ENCODE measurements at regions not wholly inside any gene's neighbourhood (a gene's known extent, or its start where the extent isn't known, plus 50 kb on each side); places are given as distances from the start of the nearest gene placed in this dataset.
"Not testable (repeated sequence)": the region's sequence is repeated elsewhere in the genome, so short reads cannot be mapped to it uniquely, and the experiment has no call there.

- peaks cover 0 to 74% (median 0%) of the 10 kb centered on the region in 4 donors for H3K27me3 ChIP-seq
These were observed 321.6 kb upstream of the SFSWAP start for GRCh38 chr12:131389054-131390013.

GRCh38 chr12:131390412-131391334 lies 320.2 kb upstream of the SFSWAP start:
- intact Hi-C loops (cut with DNase I): no loop called here
- H3K4me3 ChIP-seq: no peak overlapping the region
- 42 to 48% methylated on average over 13 to 17 of the region's 19 CpGs for WGBS, 2 donors

More at GRCh38 chr12:131389054-131390013, 321.6 kb upstream of the SFSWAP start:
- intact Hi-C loops (cut with DNase I): no loop called here
- DNase-seq: no peak
- Histone ChIP-seq H3K9me3 (no peaks in the 10 kb centered on the region), H3K27ac (no peak overlapping the region), H3K4me1 (no peaks in the 10 kb centered on the region), H3K36me3 (no peaks in the 10 kb centered on the region), H3K4me3 (no peak overlapping the region)
- no peak for TF ChIP-seq POLR2A (IDR thresholded peaks at IDR 0.05)
- no peak for TF ChIP-seq CTCF (IDR thresholded peaks at IDR 0.05)
- 81 to 85% methylated on average over 6 to 11 of the region's 11 CpGs for WGBS, 2 donors

DNA sequence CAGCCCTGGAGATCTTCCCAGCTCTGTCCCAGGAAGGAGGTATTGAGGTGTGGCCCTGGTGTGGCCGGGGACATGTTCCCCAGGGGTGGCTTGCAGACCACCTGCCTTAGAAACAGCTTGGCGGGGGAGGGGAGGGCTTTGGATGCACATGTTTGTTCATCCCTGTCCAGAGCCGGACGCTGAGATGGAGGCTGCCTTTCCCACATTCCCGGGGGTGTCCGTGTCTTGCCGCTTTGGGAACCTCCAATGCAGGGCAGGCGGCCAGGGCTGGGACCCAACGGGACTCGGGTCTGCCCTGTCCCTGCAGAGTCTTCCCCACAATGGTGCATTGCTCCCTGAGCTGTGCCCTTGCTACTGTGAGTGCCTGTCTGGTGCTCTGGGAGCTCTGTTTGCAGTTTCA lies 319.5 kb upstream of the SFSWAP start:
- peaks cover 0 to 54% (median 0%) of the 10 kb centered on the region in 4 donors for H3K27me3 ChIP-seq
- H3K4me3 ChIP-seq: no peak overlapping the region
- peaks cover 0 to 2% (median 0%) of the 10 kb centered on the region in 3 donors for H3K9me3 ChIP-seq
- 49 to 100% methylated on average over 1 to 5 of the region's 10 CpGs for WGBS, 2 donors
- no peak for DNase-seq
- intact Hi-C loops (cut with DNase I): no loop called here
- H3K4me1 ChIP-seq: no peaks in the 10 kb centered on the region
- no peak for TF ChIP-seq POLR2A (IDR thresholded peaks at IDR 0.05)
- no peak for TF ChIP-seq CTCF (IDR thresholded peaks at IDR 0.05)
- no peaks in the 10 kb centered on the region for H3K36me3 ChIP-seq
- no peak overlapping the region for H3K27ac ChIP-seq

More at GRCh38 chr12:131390412-131391334, 320.2 kb upstream of the SFSWAP start:
- TF ChIP-seq CTCF (IDR thresholded peaks at IDR 0.05) (no peak), POLR2A (IDR thresholded peaks at IDR 0.05) (no peak)
- Histone ChIP-seq H3K9me3 (no peaks in the 10 kb centered on the region), H3K36me3 (no peaks in the 10 kb centered on the region), H3K27me3 (peaks cover 0 to 61% (median 0%) of the 10 kb centered on the region in 4 donors), H3K27ac (no peak overlapping the region), H3K4me1 (no peaks in the 10 kb centered on the region)
- DNase-seq: no peak

GRCh38 chr12:131394752-131395151 lies 316.1 kb upstream of the SFSWAP start:
- 68 to 73% methylated on average over 3 to 7 of the region's 11 CpGs for WGBS, 2 donors
- H3K36me3 ChIP-seq; H3K4me3 ChIP-seq; H3K27ac ChIP-seq; DNase-seq; intact Hi-C loops (cut with DNase I); H3K4me1 ChIP-seq: not testable (repeated sequence)
- Histone ChIP-seq H3K9me3 (peaks cover 4 to 18% (median 13%) of the 10 kb centered on the region in 3 donors), H3K27me3 (peaks cover 0 to 31% (median 0%) of the 10 kb centered on the region in 4 donors)

DNA sequence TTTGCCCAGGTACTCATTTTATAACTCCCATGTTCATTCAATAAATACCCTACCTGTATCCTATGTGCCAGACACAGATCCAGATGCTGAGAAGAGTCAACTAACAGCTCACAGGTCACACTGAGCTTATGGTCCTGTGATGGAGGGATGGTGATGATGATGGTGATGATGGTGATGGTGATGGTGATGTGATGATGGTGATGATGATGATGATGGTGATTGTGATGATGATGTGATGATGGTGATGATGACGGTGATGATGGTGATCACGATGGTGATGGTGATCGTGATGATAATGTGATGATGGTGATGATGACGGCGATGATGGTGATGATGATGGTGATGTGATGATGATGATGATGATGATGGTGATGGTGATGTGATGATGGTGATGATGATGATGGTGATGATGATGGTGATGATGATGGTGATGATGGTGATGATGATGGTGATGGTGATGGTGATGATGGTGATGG lies 315.6 kb upstream of the SFSWAP start:
- 76 to 90% methylated on average over 5 of the region's 5 CpGs for WGBS, 2 donors
- H3K27me3 ChIP-seq: peaks cover 0 to 26% (median 0%) of the 10 kb centered on the region in 4 donors
- DNase-seq: not testable (repeated sequence)

More for the DNA sequence above, 315.6 kb upstream of the SFSWAP start:
- H3K36me3 ChIP-seq; H3K27ac ChIP-seq; intact Hi-C loops (cut with DNase I); H3K4me3 ChIP-seq; H3K4me1 ChIP-seq: not testable (repeated sequence)
- peaks cover 4 to 18% (median 13%) of the 10 kb centered on the region in 3 donors for H3K9me3 ChIP-seq

Measured in esophagus squamous epithelium (tissue), 5 donors.